ENCODE measurements at regions not wholly inside any gene's neighbourhood (a gene's known extent, or its start where the extent isn't known, plus 50 kb on each side); places are given as distances from the start of the nearest gene placed in this dataset.

DNA sequence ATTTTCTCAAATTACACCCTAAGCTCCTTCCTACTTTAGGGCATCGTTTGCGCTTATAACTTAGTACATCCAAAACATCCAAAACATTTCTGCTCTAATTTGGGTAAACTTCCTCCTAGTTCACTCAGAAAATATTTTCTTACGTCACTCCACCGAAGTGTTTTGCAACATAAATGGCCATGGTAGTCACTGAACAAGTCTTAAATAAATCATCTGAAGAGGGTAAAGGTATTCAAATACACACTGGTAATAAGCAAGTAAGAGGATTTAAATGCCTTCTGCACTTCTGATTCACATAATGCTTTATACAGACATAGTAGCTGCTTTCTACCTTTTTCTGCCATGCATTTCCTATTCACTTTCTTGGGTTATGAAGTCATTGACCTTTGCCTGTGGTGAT, 991.9 kb downstream of the NLGN4X start:
- no peaks in the 10 kb centered on the region for H3K9me3 ChIP-seq
- H3K36me3 ChIP-seq (ENCODE audit: low read depth) = no peaks in the 10 kb centered on the region
- H3K4me1 ChIP-seq (ENCODE audit: low read depth) = no peaks in the 10 kb centered on the region
- intact Hi-C loops (cut with DNase I, micrococcal nuclease) = no loop called here
- ATAC-seq (no peak), DNase-seq (no peak)
- no peak overlapping the region for H3K4me3 ChIP-seq
- TF ChIP-seq, protein P1, sequence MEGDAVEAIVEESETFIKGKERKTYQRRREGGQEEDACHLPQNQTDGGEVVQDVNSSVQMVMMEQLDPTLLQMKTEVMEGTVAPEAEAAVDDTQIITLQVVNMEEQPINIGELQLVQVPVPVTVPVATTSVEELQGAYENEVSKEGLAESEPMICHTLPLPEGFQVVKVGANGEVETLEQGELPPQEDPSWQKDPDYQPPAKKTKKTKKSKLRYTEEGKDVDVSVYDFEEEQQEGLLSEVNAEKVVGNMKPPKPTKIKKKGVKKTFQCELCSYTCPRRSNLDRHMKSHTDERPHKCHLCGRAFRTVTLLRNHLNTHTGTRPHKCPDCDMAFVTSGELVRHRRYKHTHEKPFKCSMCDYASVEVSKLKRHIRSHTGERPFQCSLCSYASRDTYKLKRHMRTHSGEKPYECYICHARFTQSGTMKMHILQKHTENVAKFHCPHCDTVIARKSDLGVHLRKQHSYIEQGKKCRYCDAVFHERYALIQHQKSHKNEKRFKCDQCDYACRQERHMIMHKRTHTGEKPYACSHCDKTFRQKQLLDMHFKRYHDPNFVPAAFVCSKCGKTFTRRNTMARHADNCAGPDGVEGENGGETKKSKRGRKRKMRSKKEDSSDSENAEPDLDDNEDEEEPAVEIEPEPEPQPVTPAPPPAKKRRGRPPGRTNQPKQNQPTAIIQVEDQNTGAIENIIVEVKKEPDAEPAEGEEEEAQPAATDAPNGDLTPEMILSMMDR (IDR thresholded peaks at IDR 0.05) = no peak

DNA sequence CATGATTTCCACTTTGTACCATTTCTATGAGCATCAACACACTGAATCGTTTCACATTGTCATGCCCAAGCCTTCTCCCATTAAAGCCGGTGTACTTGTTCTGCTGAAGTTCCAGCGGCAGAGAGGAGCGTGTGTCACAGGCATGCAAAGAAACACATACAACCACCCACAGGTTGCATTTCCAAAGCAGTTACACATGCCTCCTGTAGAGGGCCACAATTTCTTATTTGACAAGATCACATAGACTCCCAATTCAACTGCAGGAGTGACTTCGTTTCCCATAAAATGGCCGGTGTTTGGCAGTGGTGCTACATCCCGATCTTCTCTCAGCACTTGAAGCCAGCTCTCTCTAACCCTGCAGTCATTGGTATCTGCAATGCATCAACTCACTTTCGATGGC, 992.6 kb downstream of the NLGN4X start:
- Histone ChIP-seq H3K9me3 (no peaks in the 10 kb centered on the region), H3K4me1 (ENCODE audit: low read depth) (no peaks in the 10 kb centered on the region)
- no peak for ATAC-seq

DNA sequence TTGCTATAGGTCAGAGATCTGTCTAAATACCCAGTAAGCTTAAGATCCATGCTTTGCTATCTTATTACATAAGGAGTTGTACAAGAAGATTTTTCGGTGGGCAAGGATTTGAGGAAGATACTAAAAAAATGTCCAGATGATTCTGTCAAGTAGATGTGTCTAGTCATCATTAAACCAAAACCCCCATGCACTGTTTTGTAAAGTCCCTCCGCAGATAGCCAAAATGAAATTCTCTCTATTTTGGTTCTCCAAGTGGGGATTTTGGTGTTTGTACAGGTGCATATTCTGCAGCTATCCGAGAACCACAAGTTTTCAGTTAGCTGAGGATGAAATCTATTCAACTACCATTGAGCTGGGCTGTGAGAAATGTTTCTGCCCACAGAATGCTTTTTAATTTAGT, 994.8 kb downstream of the NLGN4X start:
- H3K9me3 ChIP-seq = no peaks in the 10 kb centered on the region
- no peaks in the 10 kb centered on the region for H3K4me1 ChIP-seq (ENCODE audit: low read depth)
- intact Hi-C loops (cut with DNase I, micrococcal nuclease) = no loop called here
- no peak for ATAC-seq
- TF ChIP-seq, protein P1 (IDR thresholded peaks at IDR 0.05) = no peak
- H3K4me3 ChIP-seq = no peak overlapping the region
- no peak for DNase-seq
- no peaks in the 10 kb centered on the region for H3K36me3 ChIP-seq (ENCODE audit: low read depth)

More for the DNA sequence above, 992.6 kb downstream of the NLGN4X start:
- Histone ChIP-seq H3K36me3 (ENCODE audit: low read depth) (no peaks in the 10 kb centered on the region), H3K4me3 (no peak overlapping the region)
- intact Hi-C loops (cut with DNase I, micrococcal nuclease) = no loop called here
- no peak for DNase-seq
- TF ChIP-seq, protein P1 (IDR thresholded peaks at IDR 0.05) = no peak

DNA sequence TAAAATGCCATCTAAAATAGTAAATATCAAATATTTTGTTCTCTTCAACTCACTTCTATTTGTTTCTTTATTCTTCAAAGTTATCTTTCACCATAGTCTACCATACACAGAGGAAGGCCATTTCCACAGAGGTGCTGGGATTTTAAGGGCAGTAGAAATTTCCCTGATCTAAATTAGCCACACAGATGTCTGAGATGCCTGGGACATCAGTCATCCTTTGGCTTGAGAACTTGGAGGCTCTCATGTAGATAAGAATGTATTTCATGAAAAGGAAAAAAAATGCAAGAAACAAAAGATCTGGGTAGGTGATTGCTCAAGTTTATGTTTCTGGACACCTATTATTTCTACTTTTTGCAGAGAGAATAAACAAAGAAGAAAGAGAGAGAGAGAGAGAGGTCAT, 1008.2 kb downstream of the NLGN4X start:
- intact Hi-C loops (cut with DNase I, micrococcal nuclease) = no loop called here
- Histone ChIP-seq H3K4me3 (no peak overlapping the region), H3K36me3 (ENCODE audit: low read depth) (no peaks in the 10 kb centered on the region), H3K9me3 (no peaks in the 10 kb centered on the region), H3K4me1 (ENCODE audit: low read depth) (no peaks in the 10 kb centered on the region)
- TF ChIP-seq, protein P1 (IDR thresholded peaks at IDR 0.05) = no peak
- DNase-seq = no peak
- ATAC-seq = no peak

DNA sequence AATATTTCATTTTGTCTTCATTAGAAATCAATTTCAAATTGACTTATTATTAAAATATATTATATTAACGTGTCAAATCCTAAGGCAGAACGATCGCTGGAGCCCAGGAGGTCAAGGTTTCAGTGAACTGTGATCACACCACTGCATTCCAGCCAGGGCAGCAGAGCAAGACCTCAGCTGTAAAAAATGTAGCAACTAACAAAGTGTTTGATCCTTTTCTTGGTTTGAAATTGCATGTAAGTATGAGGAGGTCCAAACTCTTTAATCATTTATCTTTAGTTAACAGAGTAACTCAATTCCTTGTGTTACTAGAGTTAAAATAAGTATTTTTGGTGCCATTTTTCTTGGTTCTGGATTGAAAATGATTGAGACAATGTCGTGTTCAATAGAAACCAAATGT, 1033.9 kb downstream of the NLGN4X start:
- intact Hi-C loops (cut with DNase I, micrococcal nuclease) = no loop called here
- TF ChIP-seq, protein P1 (IDR thresholded peaks at IDR 0.05) = no peak

DNA sequence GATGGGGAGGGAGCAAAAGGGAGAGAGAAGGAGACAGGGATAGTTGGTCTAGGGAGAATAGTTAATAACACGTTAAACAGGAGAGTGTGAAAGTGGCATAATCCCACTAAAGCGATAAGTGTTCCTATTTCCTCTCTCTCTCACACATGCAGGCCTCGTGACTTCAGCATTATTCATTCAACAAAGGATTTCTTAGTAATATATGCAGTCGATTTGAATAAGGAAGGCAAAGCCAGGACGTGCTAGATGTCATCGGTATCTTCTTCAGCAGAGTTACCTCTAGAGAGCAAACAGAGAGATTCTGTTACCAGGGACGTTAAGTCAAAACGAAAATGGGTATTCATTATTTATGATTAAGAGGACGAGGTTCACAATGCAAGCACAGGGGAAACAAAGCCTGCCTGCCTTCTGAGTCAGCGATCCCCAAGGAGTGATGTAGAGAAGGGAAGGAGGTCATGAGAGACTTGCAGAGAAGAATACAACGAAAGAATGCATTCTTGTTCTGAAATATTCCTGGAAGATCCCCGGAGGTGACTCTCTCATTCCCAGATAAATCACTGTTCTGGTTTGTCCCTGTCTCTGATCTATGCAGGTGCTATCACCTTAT, 1048.4 kb downstream of the NLGN4X start:
- intact Hi-C loops (cut with DNase I, micrococcal nuclease) = no loop called here
- TF ChIP-seq, protein P1 (IDR thresholded peaks at IDR 0.05) = no peak
- DNase-seq (no peak), ATAC-seq (no peak)
- Histone ChIP-seq H3K36me3 (ENCODE audit: low read depth) (no peaks in the 10 kb centered on the region), H3K4me3 (no peak overlapping the region), H3K4me1 (ENCODE audit: low read depth) (no peaks in the 10 kb centered on the region), H3K9me3 (peaks cover 4% of the 10 kb centered on the region)

More for the DNA sequence above, 1033.9 kb downstream of the NLGN4X start:
- H3K4me1 ChIP-seq (ENCODE audit: low read depth) = no peaks in the 10 kb centered on the region
- no peak for ATAC-seq
- no peak for DNase-seq
- no peaks in the 10 kb centered on the region for H3K9me3 ChIP-seq
- H3K36me3 ChIP-seq (ENCODE audit: low read depth) = no peaks in the 10 kb centered on the region
- no peak overlapping the region for H3K4me3 ChIP-seq

Measured in mucosa of descending colon (tissue), 3 donors.